Esophagus (tissue), 2 donors: ENCODE measurements at regions not wholly inside any gene's neighbourhood (a gene's known extent, or its start where the extent isn't known, plus 50 kb on each side); places are given as distances from the start of the nearest gene placed in this dataset.
"Not testable (repeated sequence)": the region's sequence is repeated elsewhere in the genome, so short reads cannot be mapped to it uniquely, and the experiment has no call there.

Source experiments
- H3K27ac ChIP-seq, 2 donors: one replicate each; pipeline ENCODE4 v1.5.1; 2013; ENCODE audit warnings: low read depth in 2 of 2, mild to moderate bottlenecking in 2 of 2, inconsistent platforms in 1 of 2, low read length in 1 of 2, moderate library complexity in 1 of 2
- H3K27me3 ChIP-seq, 2 donors: one replicate each; pipeline ENCODE4 v1.6.1; 2013; ENCODE audit warnings: low read length in 2 of 2, control low read depth in 1 of 2, mild to moderate bottlenecking in 1 of 2; ENCODE audit not compliant: insufficient read depth in 2 of 2, control insufficient read depth in 1 of 2
- H3K36me3 ChIP-seq, 2 donors: one replicate each; pipeline ENCODE4 v1.6.1; 2013; ENCODE audit warnings: low read length in 1 of 2; ENCODE audit not compliant: control insufficient read depth in 2 of 2, insufficient read depth in 2 of 2
- H3K4me1 ChIP-seq, 2 donors: one replicate each; pipeline ENCODE4 v1.6.1; 2013; ENCODE audit warnings: low read length in 1 of 2; ENCODE audit not compliant: control insufficient read depth in 2 of 2, insufficient read depth in 2 of 2
- H3K4me3 ChIP-seq, 2 donors: one replicate each; pipeline ENCODE4 v1.5.1; 2013; ENCODE audit warnings: low read length in 2 of 2, mild to moderate bottlenecking in 2 of 2, low read depth in 1 of 2, moderate library complexity in 1 of 2
- H3K9me3 ChIP-seq, 2 donors: one replicate each; pipeline ENCODE4 v1.6.1; 2013; ENCODE audit warnings: mild to moderate bottlenecking in 2 of 2, low read depth in 1 of 2, low read length in 1 of 2, moderate library complexity in 1 of 2; ENCODE audit not compliant: control insufficient read depth in 2 of 2, insufficient read depth in 1 of 2
- WGBS, 2 donors: extraction: QIAGEN DNeasy Blood & Tissue Kit; methylation state at CpG; one replicate each; pipeline ENCODE4 v1.1.7; 2013; 5-methylcytosine and 5-hydroxymethylcytosine counted together
- donor health status: healthy with polysubstance abuse.
- donor health status: Bipolar disorder and iron deficiency.

DNA sequence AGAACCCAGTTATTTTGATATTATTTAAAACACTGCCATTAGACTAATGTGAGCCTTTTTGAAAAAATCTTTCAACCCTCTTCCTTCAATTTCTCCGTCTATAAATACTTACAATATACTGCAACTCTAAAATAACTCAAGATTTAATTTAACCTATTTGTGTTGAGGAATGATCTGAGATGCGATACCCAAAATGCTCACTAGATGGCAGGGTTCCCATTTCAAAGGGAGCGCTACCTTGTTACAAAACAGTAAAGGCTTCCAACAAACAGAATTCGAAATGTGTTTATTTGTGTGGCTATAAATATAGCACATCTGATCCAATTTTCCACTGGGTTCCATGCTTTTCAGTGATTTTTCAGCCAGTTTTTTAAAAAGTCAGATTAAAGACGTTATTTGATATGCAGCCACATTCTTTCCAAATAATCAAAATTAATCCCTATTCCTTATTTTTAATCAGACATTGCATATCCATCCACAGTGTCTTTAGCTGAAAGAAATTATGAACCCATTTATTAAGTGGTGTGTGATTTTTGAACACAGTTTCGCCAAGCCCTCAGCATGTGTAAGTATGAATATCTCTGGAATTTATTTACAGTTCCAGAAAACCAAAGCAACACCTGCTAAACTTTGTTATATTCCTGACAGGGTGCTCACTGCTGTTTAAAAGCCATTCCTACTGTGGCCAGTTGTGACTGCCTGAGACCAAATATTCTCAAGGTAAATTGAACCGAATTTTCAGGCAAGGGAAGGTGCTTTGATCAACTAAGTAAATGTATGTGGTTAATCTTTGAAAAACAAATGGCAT is 668.0 kb upstream of the LCORL start:
- Histone ChIP-seq H3K4me1 (peaks cover 0 to 2% of the 10 kb centered on the region in 2 donors), H3K36me3 (no peaks in the 10 kb centered on the region), H3K27ac (no peak overlapping the region), H3K9me3 (no peaks in the 10 kb centered on the region), H3K4me3 (no peak overlapping the region), H3K27me3 (no peaks in the 10 kb centered on the region)
- WGBS, 2 donors: 8 to 9% methylated on average over 7 of the region's 7 CpGs

- not testable (repeated sequence) for H3K4me3 ChIP-seq, H3K27ac ChIP-seq, H3K9me3 ChIP-seq, H3K4me1 ChIP-seq, H3K27me3 ChIP-seq, H3K36me3 ChIP-seq
- WGBS, 2 donors: 67 to 80% methylated on average over 9 of the region's 9 CpGs
Measured at GRCh38 chr4:18688351-18688750, 666.8 kb upstream of the LCORL start.

DNA sequence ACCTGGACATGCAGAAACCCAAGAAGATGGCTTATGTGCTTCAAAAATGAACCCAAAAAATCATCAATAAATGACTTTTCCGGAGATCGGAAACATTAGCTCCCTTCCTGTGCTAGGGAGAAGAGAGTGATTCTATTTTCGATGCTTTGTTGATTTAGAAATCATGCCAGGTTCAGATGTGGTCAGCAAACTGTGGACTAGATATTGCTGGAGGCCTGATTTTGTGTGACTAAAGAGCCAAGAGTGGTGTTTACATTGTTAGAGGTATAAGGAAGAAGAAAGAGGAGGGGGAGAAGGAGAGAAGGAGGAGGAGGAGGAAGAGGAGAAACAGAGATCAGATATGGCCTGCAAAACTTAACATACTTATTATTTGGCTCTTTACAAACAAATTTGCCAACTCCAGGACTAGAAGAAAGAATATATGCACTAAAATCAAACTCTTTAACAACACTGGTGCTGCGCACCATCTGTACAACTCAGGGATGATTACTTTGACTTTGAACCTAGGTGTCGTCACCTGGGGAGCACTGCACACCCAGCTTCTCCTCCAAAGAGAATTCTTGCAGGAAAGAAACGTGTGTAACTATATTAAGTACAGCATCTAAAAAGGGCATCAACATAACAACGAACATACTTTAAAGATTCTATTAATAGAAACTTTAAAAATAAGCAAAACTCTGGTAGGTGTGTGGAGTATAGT is 664.9 kb upstream of the LCORL start:
- H3K4me3 ChIP-seq: no peak overlapping the region
- no peaks in the 10 kb centered on the region for H3K27me3 ChIP-seq
- H3K27ac ChIP-seq: no peak overlapping the region
- H3K9me3 ChIP-seq: no peaks in the 10 kb centered on the region
- no peaks in the 10 kb centered on the region for H3K4me1 ChIP-seq
- 57 to 58% methylated on average over 7 of the region's 7 CpGs for WGBS, 2 donors
- H3K36me3 ChIP-seq: no peaks in the 10 kb centered on the region

DNA sequence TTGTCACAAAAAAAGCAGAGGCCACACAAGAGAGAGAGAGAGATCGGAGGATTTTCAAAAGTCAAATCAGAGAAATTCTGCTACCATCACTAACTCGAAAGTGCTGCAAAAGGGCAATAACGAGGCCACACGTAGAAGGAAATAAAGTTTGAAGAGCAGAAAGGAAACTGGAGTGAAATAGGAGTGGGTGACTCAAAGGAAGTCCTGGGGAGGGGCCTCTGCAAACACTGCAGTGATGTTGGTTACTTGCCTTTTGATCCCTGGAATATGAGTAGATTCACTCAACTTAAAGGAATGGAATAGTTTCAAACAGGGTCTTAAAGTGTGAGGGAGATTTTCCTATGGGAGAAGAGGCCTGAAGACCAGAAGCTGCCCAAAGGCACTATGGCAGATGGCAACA is 663.4 kb upstream of the LCORL start:
- H3K27me3 ChIP-seq: no peaks in the 10 kb centered on the region
- H3K36me3 ChIP-seq: no peaks in the 10 kb centered on the region
- 80 to 83% methylated on average over 4 of the region's 4 CpGs for WGBS, 2 donors
- H3K4me3 ChIP-seq: no peak overlapping the region
- no peaks in the 10 kb centered on the region for H3K9me3 ChIP-seq
- no peaks in the 10 kb centered on the region for H3K4me1 ChIP-seq
- no peak overlapping the region for H3K27ac ChIP-seq

GRCh38 chr4:18676526-18676915 is 655.0 kb upstream of the LCORL start:
- no peaks in the 10 kb centered on the region for H3K4me1 ChIP-seq
- no peaks in the 10 kb centered on the region for H3K9me3 ChIP-seq
- no peaks in the 10 kb centered on the region for H3K27me3 ChIP-seq
- H3K36me3 ChIP-seq: no peaks in the 10 kb centered on the region
- WGBS, 2 donors: 59 to 67% methylated on average over 4 of the region's 4 CpGs
- H3K27ac ChIP-seq: no peak overlapping the region
- H3K4me3 ChIP-seq: no peak overlapping the region

GRCh38 chr4:18675586-18676525 is 654.3 kb upstream of the LCORL start:
- H3K27me3 ChIP-seq: no peaks in the 10 kb centered on the region
- no peak overlapping the region for H3K27ac ChIP-seq
- WGBS, 2 donors: 78 to 83% methylated on average over 4 of the region's 4 CpGs
- no peaks in the 10 kb centered on the region for H3K9me3 ChIP-seq
- no peaks in the 10 kb centered on the region for H3K4me1 ChIP-seq
- no peak overlapping the region for H3K4me3 ChIP-seq
- H3K36me3 ChIP-seq: no peaks in the 10 kb centered on the region

GRCh38 chr4:18670034-18670433 is 648.5 kb upstream of the LCORL start:
- H3K36me3 ChIP-seq: no peaks in the 10 kb centered on the region
- no peaks in the 10 kb centered on the region for H3K4me1 ChIP-seq
- H3K27me3 ChIP-seq: no peaks in the 10 kb centered on the region
- no peak overlapping the region for H3K27ac ChIP-seq
- H3K4me3 ChIP-seq: no peak overlapping the region
- 92 to 100% methylated on average over 1 of the region's 1 CpG for WGBS, 2 donors
- H3K9me3 ChIP-seq: no peaks in the 10 kb centered on the region

- WGBS, 2 donors: 56 to 86% methylated on average over 1 of the region's 1 CpG
- Histone ChIP-seq H3K4me1 (no peaks in the 10 kb centered on the region), H3K9me3 (no peaks in the 10 kb centered on the region), H3K27me3 (no peaks in the 10 kb centered on the region), H3K36me3 (no peaks in the 10 kb centered on the region), H3K27ac (no peak overlapping the region), H3K4me3 (no peak overlapping the region)
Measured at GRCh38 chr4:18669390-18669789, 647.8 kb upstream of the LCORL start.

GRCh38 chr4:18666322-18666721 is 644.8 kb upstream of the LCORL start:
- Histone ChIP-seq H3K9me3 (no peaks in the 10 kb centered on the region), H3K4me1 (no peaks in the 10 kb centered on the region), H3K4me3 (no peak overlapping the region), H3K27ac (no peak overlapping the region), H3K36me3 (no peaks in the 10 kb centered on the region), H3K27me3 (no peaks in the 10 kb centered on the region)
- 94 to 95% methylated on average over 6 of the region's 6 CpGs for WGBS, 2 donors
